GM12878 (cell line): ENCODE measurements at regions not wholly inside any gene's neighbourhood (a gene's known extent, or its start where the extent isn't known, plus 50 kb on each side); places are given as distances from the start of the nearest gene placed in this dataset.

ENCODE experiments used
- ATAC-seq: fragments of 200-7000 bp; cut with Tn5 transposase; 3 replicates; pipeline ENCODE4 v1.9.1; 2020; ENCODE audit warnings: mild to moderate bottlenecking, moderate library complexity
- BruUV-seq: library from RNA; stranded (reverse); fragments of 400-500 nt; replicated peaks from 2 replicates; lab custom pipeline; 2021; lab: Mats Ljungman, UMichigan
- CTCF ChIA-PET: fragments of 300-600 bp; sonication (Branson Sonifier 250); formaldehyde crosslinking; extraction: SDS; loops from one replicate; lab custom pipeline; 2021; ENCODE audit warnings: inconsistent platforms; lab: Yijun Ruan, JAX
- POLR2A ChIA-PET: fragments of 350-600 bp; formaldehyde crosslinking; extraction: SDS; loops from one replicate; lab custom pipeline; 2021; ENCODE audit warnings: inconsistent platforms; lab: Charles Lee
- RAD21 ChIA-PET: fragments of 300-600 bp; sonication (Branson Sonifier 250); formaldehyde crosslinking; loops from one replicate; lab custom pipeline; 2023; ENCODE audit warnings: antibody characterized with exemption; ENCODE audit not compliant: unreplicated experiment; lab: Charles Lee
- SMC1A ChIA-PET: fragments of 300-600 bp; sonication (Branson Sonifier 250); formaldehyde crosslinking; loops from one replicate; lab custom pipeline; 2023; ENCODE audit not compliant: unreplicated experiment, uncharacterized antibody; lab: Charles Lee
- DNase-seq: peaks from one replicate; pipeline ENCODE4 v3.0.0-alpha.2; 2011; ENCODE audit warnings: low read depth, low spot score
- FAIRE-seq: peaks from 3 replicates; lab custom pipeline; 2011; peaks lifted over from hg19 to GRCh38; lab: Jason Lieb, UNC
- H2AFZ ChIP-seq: 2 replicates; pipeline ENCODE4 v1.6.0; 2011; ENCODE audit warnings: low read depth, low read length, control low read depth; ENCODE audit not compliant: control insufficient read depth
- H3K27ac ChIP-seq: 2 replicates; pipeline ENCODE4 v1.5.1; 2011; ENCODE audit warnings: control low read depth; ENCODE audit not compliant: control insufficient read depth, insufficient read depth
- H3K27me3 ChIP-seq, 2 experiments: replicated peaks in 1 of 2; 2 replicates each; pipeline versions ENCODE4 v1.6.0 to v1.6.1; 2011; ENCODE audit warnings: low read length in 1 of 2; ENCODE audit not compliant: control insufficient read depth in 2 of 2, insufficient read depth in 2 of 2
- H3K36me3 ChIP-seq, 2 experiments: 2 replicates each; pipeline ENCODE4 v1.5.1; 2011; ENCODE audit warnings: low read length in 1 of 2; ENCODE audit not compliant: control insufficient read depth in 2 of 2, insufficient read depth in 2 of 2
- H3K4me1 ChIP-seq: 2 replicates; pipeline ENCODE4 v1.6.1; 2011; ENCODE audit warnings: mild to moderate bottlenecking, low read length, moderate library complexity, mixed read lengths; ENCODE audit not compliant: control insufficient read depth, insufficient read depth
- H3K4me2 ChIP-seq: 2 replicates; pipeline ENCODE4 v1.6.0; 2011; ENCODE audit warnings: control low read depth; ENCODE audit not compliant: control insufficient read depth, insufficient read depth
- H3K4me3 ChIP-seq: fragments of 200-600 bp; sonication (generic); 2 replicates; pipeline ENCODE4 v1.5.1; 2016
- H3K79me2 ChIP-seq: 2 replicates; pipeline ENCODE4 v1.6.0; 2011; ENCODE audit warnings: low read length; ENCODE audit not compliant: control insufficient read depth, insufficient read depth
- H3K9ac ChIP-seq: 2 replicates; pipeline ENCODE4 v1.8.0; 2011; ENCODE audit warnings: low read length, control low read depth, mixed read lengths; ENCODE audit not compliant: control insufficient read depth, insufficient read depth
- H3K9me3 ChIP-seq: replicated peaks from 3 replicates; pipeline ENCODE4 v1.5.1; 2011; ENCODE audit warnings: mild to moderate bottlenecking, low read length; ENCODE audit not compliant: control insufficient read depth, insufficient read depth
- H4K20me1 ChIP-seq: 2 replicates; pipeline ENCODE4 v1.6.0; 2011; ENCODE audit not compliant: control insufficient read depth, insufficient read depth
- ASH2L ChIP-seq: fragments of 300-600, 200-600 bp; sonication (generic); IDR thresholded peaks from 2 replicates; pipeline ENCODE4 v1.6.1; 2017; ENCODE audit warnings: low read depth, mild to moderate bottlenecking, borderline replicate concordance
- CREB1 ChIP-seq: IDR thresholded peaks from 2 replicates; pipeline ENCODE4 v1.6.1; 2012; ENCODE audit warnings: low read depth, mild to moderate bottlenecking, inconsistent platforms
- ELK1 ChIP-seq: IDR thresholded peaks from 2 replicates; pipeline ENCODE4 v1.6.1; 2012; ENCODE audit warnings: low read depth, low read length, improper control_type of control experiment
- EP300 ChIP-seq, 2 experiments: fragments of 150-350 bp in 1 of 2; IDR thresholded peaks; 2 replicates each; pipeline ENCODE4 v1.6.1; 2011 to 2012; ENCODE audit warnings: low read depth in 2 of 2, low read length in 2 of 2, borderline replicate concordance in 1 of 2, improper control_type of control experiment in 1 of 2, inconsistent platforms in 1 of 2; ENCODE audit not compliant: control insufficient read depth in 1 of 2
- EZH2 ChIP-seq: IDR thresholded peaks from 2 replicates; pipeline ENCODE4 v1.6.1; 2012; ENCODE audit warnings: low read depth, mild to moderate bottlenecking, control low read depth, inconsistent platforms, low read length, borderline replicate concordance; ENCODE audit not compliant: control insufficient read depth
- GATAD2B ChIP-seq: fragments of 450-650 bp; conservative IDR thresholded peaks from 2 replicates; pipeline ENCODE4 v1.6.1; 2017; ENCODE audit warnings: low read depth, mild to moderate bottlenecking, moderate library complexity
- KLF5 ChIP-seq: fragments of 450-650 bp; IDR thresholded peaks from 2 replicates; pipeline ENCODE4 v1.6.1; 2014; ENCODE audit warnings: mild to moderate bottlenecking; ENCODE audit not compliant: partially characterized antibody
- NFIC ChIP-seq: IDR thresholded peaks from 2 replicates; pipeline ENCODE4 v1.6.1; 2012; ENCODE audit warnings: low read depth, mild to moderate bottlenecking, inconsistent platforms, low read length, moderate library complexity
- POLR2A ChIP-seq: IDR thresholded peaks from 2 replicates; pipeline ENCODE4 v1.6.1; 2011; ENCODE audit warnings: low read depth, mild to moderate bottlenecking, low read length
- RAD51 ChIP-seq: fragments of 450-650 bp; IDR thresholded peaks from 2 replicates; pipeline ENCODE4 v1.6.1; 2016; ENCODE audit warnings: moderate library complexity, mild to moderate bottlenecking, inconsistent platforms
- SMAD1 ChIP-seq: fragments of 450-650 bp; IDR thresholded peaks from 2 replicates; pipeline ENCODE4 v1.6.1; 2018; ENCODE audit warnings: mild to moderate bottlenecking, low read depth; ENCODE audit not compliant: partially characterized antibody
- SMC3 ChIP-seq: IDR thresholded peaks from 2 replicates; pipeline ENCODE4 v1.6.1; 2011; ENCODE audit warnings: low read length, improper control_type of control experiment, borderline replicate concordance
- TAF1 ChIP-seq: IDR thresholded peaks from 2 replicates; pipeline ENCODE4 v1.6.1; 2011; ENCODE audit warnings: mild to moderate bottlenecking, low read depth, low read length, borderline replicate concordance
- YBX1 ChIP-seq: fragments of 450-650 bp; IDR thresholded peaks from 2 replicates; pipeline ENCODE4 v1.6.1; 2016; ENCODE audit warnings: antibody characterized with exemption
- ZNF217 ChIP-seq: fragments of 450-650 bp; IDR thresholded peaks from 2 replicates; pipeline ENCODE4 v1.6.1; 2017; ENCODE audit warnings: antibody characterized with exemption, mild to moderate bottlenecking
- WGBS: methylation state at CpG from one replicate; pipeline ENCODE4 v1.1.6; 2016; ENCODE audit warnings: low lambda C conversion rate; ENCODE audit not compliant: insufficient replicate concordance, insufficient coverage; ENCODE audit errors: missing lambda C conversion rate; 5-methylcytosine and 5-hydroxymethylcytosine counted together
- in situ Hi-C: fragments of 300-500 bp; cut with MboI; formaldehyde crosslinking; loops from 9 replicates; pipeline ENCODE4 v1.14.3; 2018; ENCODE audit warnings: mixed read lengths
- intact Hi-C: fragments of 100-400 bp; cut with micrococcal nuclease; formaldehyde crosslinking; loops from one replicate; pipeline ENCODE4 v1.14.2; 2022; ENCODE audit not compliant: unreplicated experiment
- TF ChIP-seq, protein P1 (sequence below): IDR thresholded peaks from 2 replicates; pipeline ENCODE4 v1.6.1; 2011; ENCODE audit warnings: low read depth, mild to moderate bottlenecking, low read length, moderate library complexity, borderline replicate concordance; ENCODE audit errors: extremely low read depth

GRCh38 chr4:163600727-163601126, 106.2 kb downstream of the TMA16 start:
- BruUV-seq, result no TSS peak
- Histone ChIP-seq H3K79me2 (no peaks in the 10 kb centered on the region), H3K4me3 (no peak overlapping the region), H3K27ac (0 out of 2 replicates have a peak overlapping the region, but pooled peaks have one; percentile 11), H3K9me3 (no peaks in the 10 kb centered on the region; the same call in 2 of the 3 replicates), H3K36me3 (no peaks in the 10 kb centered on the region), H3K27me3 (no peaks in the 10 kb centered on the region), H2AFZ (peak overlapping the region; percentile 66), H3K4me2 (peak overlapping the region; percentile 34; the same call in 1 of the 2 replicates), H3K4me1 (peaks cover 19% of the 10 kb centered on the region), H4K20me1 (no peaks in the 10 kb centered on the region), H3K9ac (no peak overlapping the region)
- WGBS, result 2% methylated on average over 6 of the region's 6 CpGs
- CTCF ChIA-PET, result interaction anchor here (1.0 to 2.3 kb wide), 6 partner anchors 9 to 63 kb away, joined by 3 to 9 read pairs (median 4); no protein-coding TSS in a partner anchor
- no peak for TF ChIP-seq ASH2L
- no peak for TF ChIP-seq ZNF217
- no peak for TF ChIP-seq TAF1
- in situ Hi-C loops, result no loop called here
- POLR2A ChIA-PET, result interaction anchor here (0.7 kb wide), 1 partner anchor 63 kb away, joined by 3 read pairs; no protein-coding TSS in a partner anchor
- no peak for FAIRE-seq
- SMC1A ChIA-PET, result interaction anchor here (0.6 to 17.1 kb wide), 8 partner anchors 9 to 66 kb away, joined by 3 to 219 read pairs (median 5); no protein-coding TSS in a partner anchor
- peak; percentile 59 for ATAC-seq
- intact Hi-C loops, result no loop called here
- DNase-seq, result no peak
- RAD21 ChIA-PET, result interaction anchor here (1.0 to 3.6 kb wide), 3 partner anchors 45 to 63 kb away, joined by 3 to 25 read pairs (median 3); no protein-coding TSS in a partner anchor

GRCh38 chr4:163603257-163603656, 108.8 kb downstream of the TMA16 start:
- DNase-seq (no peak), FAIRE-seq (no peak), ATAC-seq (peak; percentile 42; the same call in 2 of the 3 replicates)
- H4K20me1 ChIP-seq, result no peaks in the 10 kb centered on the region
- H3K4me1 ChIP-seq, result peaks cover 29% of the 10 kb centered on the region
- H3K79me2 ChIP-seq, result no peaks in the 10 kb centered on the region
- H3K4me2 ChIP-seq, result no peak overlapping the region
- ChIA-PET POLR2A (interaction anchor here (0.6 kb wide), 1 partner anchor 145 kb away, joined by 5 read pairs; no protein-coding TSS in a partner anchor), RAD21 (interaction anchor here (2.6 kb wide), 1 partner anchor 12 kb away, joined by 9 read pairs; no protein-coding TSS in a partner anchor), SMC1A (interaction anchor here (1.9 to 17.1 kb wide), 2 partner anchors 18 to 63 kb away, joined by 5 to 219 read pairs; no protein-coding TSS in a partner anchor), CTCF (interaction anchor here (1.1 to 1.3 kb wide), 3 partner anchors 8 to 53 kb away, joined by 3 to 6 read pairs (median 3); no protein-coding TSS in a partner anchor)
- in situ Hi-C loops (no loop called here), intact Hi-C loops (no loop called here)
- 51% methylated on average over 5 of the region's 5 CpGs for WGBS
- H3K27ac ChIP-seq, result no peak overlapping the region
- no TSS peak for BruUV-seq
- H3K9me3 ChIP-seq, result no peaks in the 10 kb centered on the region; the same call in 2 of the 3 replicates
- no peak overlapping the region for H3K4me3 ChIP-seq
- H2AFZ ChIP-seq, result peak overlapping the region; percentile 19; the same call in 1 of the 2 replicates
- no peak overlapping the region for H3K9ac ChIP-seq
- H3K27me3 ChIP-seq, result no peaks in the 10 kb centered on the region
- no peaks in the 10 kb centered on the region for H3K36me3 ChIP-seq
- no peak for TF ChIP-seq NFIC
- TF ChIP-seq, protein P1, sequence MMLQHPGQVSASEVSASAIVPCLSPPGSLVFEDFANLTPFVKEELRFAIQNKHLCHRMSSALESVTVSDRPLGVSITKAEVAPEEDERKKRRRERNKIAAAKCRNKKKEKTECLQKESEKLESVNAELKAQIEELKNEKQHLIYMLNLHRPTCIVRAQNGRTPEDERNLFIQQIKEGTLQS, result no peak
- no peak for TF ChIP-seq TAF1
- TF ChIP-seq CREB1, result no peak
- TF ChIP-seq EP300 (IDR thresholded peaks at IDR 0.05; ENCODE audit: borderline replicate concordance in 1 of 2, control insufficient read depth in 1 of 2, low read depth in 2 of 2, low read length in 2 of 2), result no peak
- no peak for TF ChIP-seq YBX1
- no peak for TF ChIP-seq EZH2
- no peak for TF ChIP-seq POLR2A
- no peak for TF ChIP-seq SMC3
- TF ChIP-seq ELK1, result no peak
- TF ChIP-seq GATAD2B, result no peak
- TF ChIP-seq KLF5, result no peak
- no peak for TF ChIP-seq SMAD1
- TF ChIP-seq RAD51, result no peak
